Ovary (tissue), 7 donors: ENCODE measurements at regions not wholly inside any gene's neighbourhood (a gene's known extent, or its start where the extent isn't known, plus 50 kb on each side); places are given as distances from the start of the nearest gene placed in this dataset.

Source experiments
- DNase-seq, 5 donors: peaks; one replicate each; pipeline ENCODE4 v3.0.0-alpha.2; 2019 to 2020
- H3K27ac ChIP-seq, 2 donors: fragments of 200-600 bp; one replicate each; pipeline versions ENCODE4 v1.5.1 to v1.8.0; 2019 to 2022
- H3K27me3 ChIP-seq: fragments of 200-600 bp; one replicate; pipeline ENCODE4 v1.8.0; 2022
- H3K36me3 ChIP-seq: fragments of 200-600 bp; sonication (generic); one replicate; pipeline ENCODE4 v1.5.1; 2019
- H3K4me1 ChIP-seq: one replicate; pipeline ENCODE4 v1.8.1; 2013; ENCODE audit warnings: mild to moderate bottlenecking, moderate library complexity; ENCODE audit not compliant: insufficient read depth
- H3K4me3 ChIP-seq: fragments of 200-600 bp; sonication (generic); one replicate; pipeline ENCODE4 v1.5.1; 2017
- H3K9me3 ChIP-seq, 2 donors: fragments of 200-600 bp in 1 of 2; sonication (generic) in 1 of 2; one replicate each; pipeline versions ENCODE4 v1.5.1 to v1.8.1; 2013 to 2019; ENCODE audit warnings: mild to moderate bottlenecking in 1 of 2, moderate library complexity in 1 of 2
- EP300 ChIP-seq: sonication (generic); formaldehyde crosslinking; IDR thresholded peaks from one replicate; pipeline ENCODE4 v1.6.1; 2017; ENCODE audit warnings: antibody characterized with exemption
- POLR2A ChIP-seq: fragments of 450-650 bp; IDR thresholded peaks from one replicate; pipeline ENCODE4 v1.6.1; 2017; ENCODE audit warnings: antibody characterized with exemption, mild to moderate bottlenecking, moderate library complexity
- WGBS, 3 donors: extraction: QIAGEN DNeasy Blood & Tissue Kit in 1 of 3; methylation state at CpG; one replicate each; pipeline versions ENCODE4 v1.1.5 to v1.1.7; 2013 to 2017; 5-methylcytosine and 5-hydroxymethylcytosine counted together
- intact Hi-C, 4 donors: fragments of 100-400 bp; cut with DNase I; formaldehyde crosslinking; loops; one replicate each; pipeline versions ENCODE4 v1.11.0 to v1.15.1; 2022 to 2023
- TF ChIP-seq, protein P1 (sequence below), 3 donors: fragments of 450-650 bp in 2 of 3; fragments of 200-600 bp in 1 of 3; IDR thresholded peaks; one replicate each; pipeline versions ENCODE4 v1.5.1 to v1.8.0; 2016 to 2022; ENCODE audit warnings: antibody characterized with exemption in 3 of 3, mild to moderate bottlenecking in 1 of 3
- donor health status: DM: no; HTN: no; CAD: no; lungs with moderate emphysema.
- donor health status: DM: no; HTN: no; CAD: no.
- donor health status: Bipolar disorder and iron deficiency.
- donor health status: DM: no; HTN: no; CAD: no.
- donor health status: DM: yes; HTN: yes; CAD: no.

DNA sequence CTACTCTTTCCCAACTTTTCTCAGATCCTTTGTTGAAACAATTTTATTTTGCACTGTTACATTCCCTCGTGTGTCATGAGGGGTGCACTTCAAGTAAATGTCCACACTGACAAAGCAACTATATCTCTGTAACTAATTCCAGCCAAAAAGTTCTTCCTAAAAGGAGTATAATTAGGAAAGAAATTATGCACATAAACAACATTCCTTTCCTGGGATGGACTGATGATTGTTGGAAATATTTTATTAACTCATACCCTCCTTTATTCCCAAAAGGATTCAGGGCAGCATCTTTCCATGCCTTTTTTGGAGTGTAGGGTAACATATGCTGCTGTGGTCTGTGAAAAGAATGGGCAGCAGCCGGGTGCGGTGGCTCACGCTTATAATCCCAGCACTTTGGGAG is 426.1 kb upstream of the THBS1 start:
- intact Hi-C loops: no loop called here
- 45 to 57% (median 48%) methylated on average over 4 of the region's 4 CpGs for WGBS, 3 donors
- H3K27me3 ChIP-seq: no peaks in the 10 kb centered on the region
- TF ChIP-seq, protein P1, sequence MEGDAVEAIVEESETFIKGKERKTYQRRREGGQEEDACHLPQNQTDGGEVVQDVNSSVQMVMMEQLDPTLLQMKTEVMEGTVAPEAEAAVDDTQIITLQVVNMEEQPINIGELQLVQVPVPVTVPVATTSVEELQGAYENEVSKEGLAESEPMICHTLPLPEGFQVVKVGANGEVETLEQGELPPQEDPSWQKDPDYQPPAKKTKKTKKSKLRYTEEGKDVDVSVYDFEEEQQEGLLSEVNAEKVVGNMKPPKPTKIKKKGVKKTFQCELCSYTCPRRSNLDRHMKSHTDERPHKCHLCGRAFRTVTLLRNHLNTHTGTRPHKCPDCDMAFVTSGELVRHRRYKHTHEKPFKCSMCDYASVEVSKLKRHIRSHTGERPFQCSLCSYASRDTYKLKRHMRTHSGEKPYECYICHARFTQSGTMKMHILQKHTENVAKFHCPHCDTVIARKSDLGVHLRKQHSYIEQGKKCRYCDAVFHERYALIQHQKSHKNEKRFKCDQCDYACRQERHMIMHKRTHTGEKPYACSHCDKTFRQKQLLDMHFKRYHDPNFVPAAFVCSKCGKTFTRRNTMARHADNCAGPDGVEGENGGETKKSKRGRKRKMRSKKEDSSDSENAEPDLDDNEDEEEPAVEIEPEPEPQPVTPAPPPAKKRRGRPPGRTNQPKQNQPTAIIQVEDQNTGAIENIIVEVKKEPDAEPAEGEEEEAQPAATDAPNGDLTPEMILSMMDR (IDR thresholded peaks at IDR 0.05): no peak
- no peak for TF ChIP-seq EP300
- TF ChIP-seq POLR2A: no peak
- no peaks in the 10 kb centered on the region for H3K9me3 ChIP-seq
- H3K36me3 ChIP-seq: no peaks in the 10 kb centered on the region
- no peak for DNase-seq
- H3K27ac ChIP-seq: no peak overlapping the region
- no peaks in the 10 kb centered on the region for H3K4me1 ChIP-seq
- no peak overlapping the region for H3K4me3 ChIP-seq

DNA sequence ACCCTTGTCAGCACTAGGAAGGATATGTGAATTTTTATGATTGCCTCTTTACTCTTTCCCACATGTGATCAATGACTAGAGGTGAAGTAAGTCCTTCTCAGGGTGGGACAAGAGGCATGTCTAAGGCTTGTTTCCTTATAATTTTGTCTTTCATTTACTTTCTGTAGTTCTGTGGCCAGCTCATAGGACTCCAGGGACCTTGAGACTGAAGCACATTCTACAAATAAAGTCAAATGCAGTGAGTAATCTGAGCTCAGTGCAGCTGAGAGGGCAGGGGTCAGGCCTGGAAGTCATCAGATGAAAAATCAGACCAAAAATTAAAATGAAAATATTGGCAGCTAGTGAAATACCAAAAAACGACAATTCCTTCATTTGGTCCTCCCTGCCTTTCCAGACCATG is 424.7 kb upstream of the THBS1 start:
- intact Hi-C loops: no loop called here
- H3K9me3 ChIP-seq: no peaks in the 10 kb centered on the region
- TF ChIP-seq EP300: no peak
- TF ChIP-seq POLR2A: no peak
- TF ChIP-seq, protein P1 (IDR thresholded peaks at IDR 0.05): no peak
- no peaks in the 10 kb centered on the region for H3K27me3 ChIP-seq
- no peak for DNase-seq
- H3K36me3 ChIP-seq: no peaks in the 10 kb centered on the region
- H3K4me3 ChIP-seq: no peak overlapping the region
- WGBS, 3 donors: 59 to 72% (median 67%) methylated on average over 1 of the region's 1 CpG
- H3K27ac ChIP-seq: no peak overlapping the region
- H3K4me1 ChIP-seq: no peaks in the 10 kb centered on the region

DNA sequence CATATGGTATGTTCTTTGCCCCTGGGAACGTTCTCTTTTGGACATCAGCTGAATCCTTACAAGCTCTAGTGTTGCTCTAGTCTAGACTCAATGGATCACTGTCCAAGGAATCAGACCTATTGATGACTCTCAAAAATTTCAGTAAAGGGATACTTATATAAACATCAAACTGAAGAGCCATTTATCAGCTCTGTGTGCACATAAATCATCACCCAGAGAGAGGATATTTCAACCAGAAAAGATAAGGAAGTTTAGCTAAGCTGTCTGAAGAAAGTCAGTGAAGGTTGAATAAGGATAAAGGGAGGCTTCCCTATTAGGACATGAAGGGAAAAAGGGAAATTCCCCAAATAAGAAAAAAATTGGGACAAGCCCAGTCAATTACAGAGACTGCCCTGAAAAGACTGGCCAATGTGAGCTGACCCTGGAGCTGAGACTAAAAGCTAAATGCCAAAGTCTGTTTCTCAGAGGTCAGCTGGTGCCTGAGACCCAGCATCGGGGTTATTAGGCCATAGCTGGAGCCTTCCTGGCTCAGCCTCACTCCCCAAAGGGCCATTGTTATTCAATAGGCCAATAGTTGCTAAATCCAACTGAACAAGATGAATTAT is 424.1 kb upstream of the THBS1 start:
- H3K36me3 ChIP-seq: no peaks in the 10 kb centered on the region
- no peaks in the 10 kb centered on the region for H3K9me3 ChIP-seq
- H3K27ac ChIP-seq: no peak overlapping the region
- WGBS, 3 donors: 65 to 92% (median 67%) methylated on average over 2 of the region's 2 CpGs
- DNase-seq: no peak
- H3K4me3 ChIP-seq: no peak overlapping the region
- H3K4me1 ChIP-seq: no peaks in the 10 kb centered on the region
- TF ChIP-seq EP300: no peak
- TF ChIP-seq, protein P1 (IDR thresholded peaks at IDR 0.05): no peak
- TF ChIP-seq POLR2A: no peak
- intact Hi-C loops: no loop called here
- no peaks in the 10 kb centered on the region for H3K27me3 ChIP-seq

DNA sequence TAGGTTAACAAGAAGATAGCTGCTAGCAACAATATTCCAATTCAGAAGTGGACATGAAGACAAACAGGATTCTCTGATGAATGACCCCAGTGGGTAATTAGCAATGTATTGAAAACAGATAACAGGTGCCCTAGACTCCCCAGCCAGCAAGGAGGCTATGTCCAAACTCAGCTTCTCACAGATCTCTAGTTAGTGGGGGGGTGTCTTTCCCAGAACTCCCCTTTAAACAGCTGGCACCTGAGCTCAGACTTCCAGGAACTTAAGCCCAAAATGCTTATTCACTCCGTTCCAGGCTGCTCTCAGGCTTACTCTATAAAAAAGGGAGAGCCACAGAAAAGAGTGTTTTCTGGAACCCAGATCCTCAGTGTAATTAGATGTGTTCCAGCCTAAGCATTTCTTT is 423.0 kb upstream of the THBS1 start:
- intact Hi-C loops: no loop called here
- no peak overlapping the region for H3K27ac ChIP-seq
- WGBS, 3 donors: 39 to 65% (median 50%) methylated on average over 1 of the region's 1 CpG
- no peaks in the 10 kb centered on the region for H3K4me1 ChIP-seq
- H3K4me3 ChIP-seq: no peak overlapping the region
- no peak for DNase-seq
- no peaks in the 10 kb centered on the region for H3K9me3 ChIP-seq
- H3K27me3 ChIP-seq: no peaks in the 10 kb centered on the region
- TF ChIP-seq EP300 (no peak), POLR2A (no peak)
- TF ChIP-seq, protein P1 (IDR thresholded peaks at IDR 0.05): no peak
- no peaks in the 10 kb centered on the region for H3K36me3 ChIP-seq
